K562 (cell line): ENCODE measurements at regions not wholly inside any gene's neighbourhood (a gene's known extent, or its start where the extent isn't known, plus 50 kb on each side); places are given as distances from the start of the nearest gene placed in this dataset.

ENCODE experiments used
- ATAC-seq: fragments of 200-7000 bp; cut with Tn5 transposase; 3 replicates; pipeline ENCODE4 v1.9.1; 2020; ENCODE audit warnings: moderate library complexity
- BruUV-seq: library from RNA; stranded (reverse); fragments of 400-500 nt; replicated peaks from 2 replicates; lab custom pipeline; 2021; lab: Mats Ljungman, UMichigan
- CTCF ChIA-PET: fragments of 300-600 bp; formaldehyde crosslinking; extraction: SDS; loops from one replicate; lab custom pipeline; 2021; ENCODE audit warnings: low intra/inter-chr PET ratio; lab: Yijun Ruan, JAX
- POLR2A ChIA-PET: fragments of 300-600, 350-650 bp; sonication (Branson Sonifier 250); formaldehyde crosslinking; extraction: SDS; loops from one replicate; lab custom pipeline; 2021; ENCODE audit warnings: antibody characterized with exemption, inconsistent platforms; lab: Yijun Ruan, JAX
- DNase-seq, 4 experiments: peaks; one replicate each; pipeline versions ENCODE4 v3.0.0 to v3.0.0-alpha.2; 2011 to 2018; ENCODE audit warnings: low spot score in 3 of 4, mixed read lengths in 3 of 4; ENCODE audit errors: extremely low read depth in 1 of 4
- FAIRE-seq: peaks from 2 replicates; lab custom pipeline; 2011; peaks lifted over from hg19 to GRCh38; lab: Jason Lieb, UNC
- H2AFZ ChIP-seq: 2 replicates; pipeline ENCODE4 v1.6.0; 2011; ENCODE audit warnings: low read depth, low read length, control low read depth, inconsistent platforms
- H3K27ac ChIP-seq: fragments of 200-600 bp; 3 replicates; pipeline ENCODE4 v1.8.0; 2011; ENCODE audit warnings: low read depth, mild to moderate bottlenecking, control low read depth, inconsistent platforms, low read length, moderate library complexity, mixed read lengths; ENCODE audit errors: extremely low read depth
- H3K27me3 ChIP-seq, 2 experiments: fragments of 300-600 bp in 1 of 2; 2 replicates in 1 of 2; 3 replicates in 1 of 2; pipeline versions ENCODE4 v1.6.0 to v1.8.0; 2011; ENCODE audit warnings: inconsistent platforms in 2 of 2, low read length in 2 of 2, mild to moderate bottlenecking in 1 of 2, mixed read lengths in 1 of 2, moderate library complexity in 1 of 2; ENCODE audit not compliant: control insufficient read depth in 2 of 2, insufficient read depth in 2 of 2
- H3K36me3 ChIP-seq: fragments of 300-600 bp; 3 replicates; pipeline ENCODE4 v1.8.0; 2011; ENCODE audit warnings: mild to moderate bottlenecking, low read length, inconsistent platforms; ENCODE audit not compliant: control insufficient read depth, insufficient read depth
- H3K4me1 ChIP-seq, 2 experiments: fragments of 200-600 bp in 1 of 2; replicated peaks in 1 of 2; 2 replicates in 1 of 2; 3 replicates in 1 of 2; pipeline versions ENCODE4 v1.5.1 to v1.8.0; 2011; ENCODE audit warnings: inconsistent platforms in 2 of 2, low read length in 2 of 2, mild to moderate bottlenecking in 1 of 2, mixed read lengths in 1 of 2, moderate library complexity in 1 of 2; ENCODE audit not compliant: control insufficient read depth in 2 of 2, insufficient read depth in 2 of 2
- H3K4me2 ChIP-seq: 2 replicates; pipeline ENCODE4 v1.6.1; 2011; ENCODE audit warnings: low read length, control low read depth, inconsistent platforms, mixed read lengths; ENCODE audit not compliant: insufficient read depth
- H3K4me3 ChIP-seq: fragments of 200-600 bp; sonication (generic), shearing (Covaris generic); 2 replicates; pipeline ENCODE4 v1.5.1; 2016; ENCODE audit warnings: control low read depth, inconsistent platforms
- H3K79me2 ChIP-seq: fragments of 200-600 bp; 3 replicates; pipeline ENCODE4 v1.8.0; 2011; ENCODE audit warnings: low read length, inconsistent platforms; ENCODE audit not compliant: control insufficient read depth, insufficient read depth
- H3K9ac ChIP-seq, 2 experiments: 2 replicates each; pipeline versions ENCODE4 v1.6.0 to v1.6.1; 2011; ENCODE audit warnings: low read depth in 2 of 2, low read length in 2 of 2, control low read depth in 1 of 2, inconsistent platforms in 1 of 2, mild to moderate bottlenecking in 1 of 2, mixed read lengths in 1 of 2; ENCODE audit not compliant: insufficient read depth in 1 of 2
- H3K9me1 ChIP-seq: one replicate; pipeline ENCODE4 v1.6.0; 2011; ENCODE audit warnings: inconsistent platforms, mild to moderate bottlenecking, low read length, moderate library complexity; ENCODE audit not compliant: control insufficient read depth, insufficient read depth
- H3K9me3 ChIP-seq: replicated peaks from 2 replicates; pipeline ENCODE4 v1.5.1; 2011; ENCODE audit warnings: low read depth, low read length, inconsistent platforms; ENCODE audit not compliant: control insufficient read depth, insufficient read depth
- H4K20me1 ChIP-seq: replicated peaks from 2 replicates; pipeline ENCODE4 v1.6.1; 2011; ENCODE audit warnings: low read length, inconsistent platforms, mixed read lengths; ENCODE audit not compliant: control insufficient read depth, insufficient read depth
- ATF3 ChIP-seq, 2 experiments: fragments of 450-650 bp in 1 of 2; sonication (generic) in 1 of 2; formaldehyde crosslinking in 1 of 2; IDR thresholded peaks in 1 of 2; conservative IDR thresholded peaks in 1 of 2; 2 replicates each; pipeline versions ENCODE4 v1.6.1 to v1.8.1; 2016 to 2023; ENCODE audit warnings: mild to moderate bottlenecking in 2 of 2, moderate library complexity in 2 of 2, inconsistent platforms in 1 of 2, missing genetic modification reagents in 1 of 2
- ATF6 ChIP-seq: sonication (generic); formaldehyde crosslinking; IDR thresholded peaks from 2 replicates; pipeline ENCODE4 v1.4.0; 2020; ENCODE audit warnings: mild to moderate bottlenecking, missing genetic modification reagents
- BRCA1 ChIP-seq, 2 experiments: fragments of 450-650 bp in 1 of 2; sonication (generic) in 1 of 2; formaldehyde crosslinking in 1 of 2; IDR thresholded peaks; 2 replicates each; pipeline versions ENCODE4 v1.5.0 to v1.6.1; 2017 to 2020; ENCODE audit warnings: mild to moderate bottlenecking in 1 of 2, missing genetic modification reagents in 1 of 2
- BRD4 ChIP-seq: fragments of 200-600 bp; sonication (generic); IDR thresholded peaks from 2 replicates; pipeline ENCODE4 v1.6.1; 2017; ENCODE audit warnings: inconsistent platforms
- DACH1 ChIP-seq: fragments of 450-650 bp; IDR thresholded peaks from 2 replicates; pipeline ENCODE4 v1.6.1; 2018; ENCODE audit not compliant: partially characterized antibody
- FOXJ2 ChIP-seq: fragments of 200-800 bp; sonication (Bioruptor generic); IDR thresholded peaks from 2 replicates; pipeline ENCODE4 v1.6.1; 2016; ENCODE audit warnings: missing genetic modification characterization, missing compliant biosample characterization
- GTF2B ChIP-seq: IDR thresholded peaks from 2 replicates; pipeline ENCODE4 v1.6.1; 2011; ENCODE audit not compliant: insufficient read length; ENCODE audit errors: extremely low read depth
- KDM2B ChIP-seq: fragments of 250-450 bp; sonication (Bioruptor Pico); IDR thresholded peaks from 2 replicates; pipeline ENCODE4 v1.8.0; 2021; ENCODE audit warnings: mild to moderate bottlenecking, moderate library complexity
- LCOR ChIP-seq: sonication (generic); formaldehyde crosslinking; IDR thresholded peaks from 2 replicates; pipeline ENCODE4 v1.8.0; 2022; ENCODE audit warnings: mild to moderate bottlenecking, missing genetic modification reagents
- MTF1 ChIP-seq: fragments of 250-450 bp; sonication (Bioruptor Pico); IDR thresholded peaks from 2 replicates; pipeline ENCODE4 v1.9.0; 2021; ENCODE audit warnings: moderate library complexity, mild to moderate bottlenecking, inconsistent platforms, borderline replicate concordance
- NUFIP1 ChIP-seq: fragments of 450-650 bp; IDR thresholded peaks from 2 replicates; pipeline ENCODE4 v1.6.1; 2018; ENCODE audit not compliant: partially characterized antibody
- PTTG1 ChIP-seq: fragments of 450-650 bp; IDR thresholded peaks from 2 replicates; pipeline ENCODE4 v1.6.1; 2016; ENCODE audit warnings: low read depth, mild to moderate bottlenecking, missing genetic modification characterization, missing compliant biosample characterization
- SMAD2 ChIP-seq: fragments of 150-350 bp; IDR thresholded peaks from 2 replicates; pipeline ENCODE4 v1.6.1; 2014; ENCODE audit warnings: low read depth, mild to moderate bottlenecking, low read length
- ZFP36 ChIP-seq: fragments of 150-350 bp; IDR thresholded peaks from 2 replicates; pipeline ENCODE4 v1.6.1; 2018; ENCODE audit warnings: low read length, low read depth; ENCODE audit not compliant: partially characterized antibody
- ZNF23 ChIP-seq: fragments of 250-450 bp; sonication (Bioruptor Pico); IDR thresholded peaks from 2 replicates; pipeline ENCODE4 v1.4.0; 2020; ENCODE audit warnings: mild to moderate bottlenecking
- ZNF277 ChIP-seq: fragments of 250-450 bp; sonication (Bioruptor Pico); IDR thresholded peaks from 2 replicates; pipeline ENCODE4 v1.8.0; 2022; ENCODE audit warnings: inconsistent platforms, mild to moderate bottlenecking, moderate library complexity, borderline replicate concordance
- ZNF282 ChIP-seq: sonication (generic); formaldehyde crosslinking; IDR thresholded peaks from 2 replicates; pipeline ENCODE4 v1.8.1; 2023; ENCODE audit warnings: missing genetic modification reagents
- ZNF707 ChIP-seq: fragments of 250-450 bp; sonication (Bioruptor Pico); conservative IDR thresholded peaks from 2 replicates; pipeline ENCODE4 v1.8.0; 2022; ENCODE audit warnings: inconsistent platforms, mild to moderate bottlenecking, moderate library complexity
- WGBS: fragments of 100-300 bp; shearing (Covaris generic); methylation state at CpG from one replicate; pipeline ENCODE4 v1.1.6; 2016; ENCODE audit warnings: low coverage, mixed read lengths; ENCODE audit not compliant: insufficient coverage; ENCODE audit errors: missing lambda C conversion rate; 5-methylcytosine and 5-hydroxymethylcytosine counted together
- in situ Hi-C: fragments of 300-500 bp; cut with MboI; formaldehyde crosslinking; loops from 4 replicates; pipeline ENCODE4 v1.15.0; 2018; ENCODE audit warnings: inconsistent platforms, mixed read lengths
- intact Hi-C: fragments of 100-400 bp; cut with micrococcal nuclease; formaldehyde crosslinking; loops from 2 replicates; pipeline ENCODE4 v1.14.2; 2022

DNA sequence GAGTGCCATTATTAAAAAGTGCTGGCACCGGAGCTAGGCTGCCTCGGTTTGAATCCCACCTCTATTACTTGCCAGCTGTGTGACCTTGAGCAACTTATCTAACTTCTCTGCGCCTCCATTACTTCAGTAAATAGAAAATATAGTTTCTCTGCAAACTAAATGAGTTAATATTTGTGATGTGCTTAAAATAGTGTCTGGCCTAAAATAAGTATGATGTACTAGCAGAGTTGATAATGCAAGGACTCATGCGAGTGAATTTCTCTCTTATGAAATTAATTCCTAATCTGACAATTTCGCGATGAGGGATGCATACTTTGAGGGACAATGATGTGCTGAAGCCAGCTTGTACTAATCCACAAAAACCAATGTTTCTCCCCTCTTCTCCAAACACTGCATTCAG lies 180.8 kb upstream of the NTF3 start:
- Histone ChIP-seq H3K27ac (no peak overlapping the region), H3K4me3 (no peak overlapping the region), H3K4me1 (no peaks in the 10 kb centered on the region), H3K36me3 (no peaks in the 10 kb centered on the region)
- ChIA-PET CTCF (no interaction called here), POLR2A (interaction anchor here (0.6 kb wide), 1 partner anchor 191 kb away, joined by 3 read pairs; no protein-coding TSS in a partner anchor)
- in situ Hi-C loops (no loop called here), intact Hi-C loops (no loop called here)
- WGBS: 3% methylated on average over 6 of the region's 6 CpGs
- no peak for TF ChIP-seq ATF6 (CRISPR knock-in tag)
- no peak for TF ChIP-seq PTTG1
- no peak for TF ChIP-seq ATF3 (IDR thresholded peaks at IDR 0.05)
- no peak for TF ChIP-seq ATF3 (CRISPR knock-in tag; conservative IDR thresholded peaks at IDR 0.05)
- no peak for TF ChIP-seq ZNF282 (CRISPR knock-in tag)
- TF ChIP-seq BRD4: no peak
- TF ChIP-seq BRCA1 (IDR thresholded peaks at IDR 0.05): no peak
- no peak for TF ChIP-seq BRCA1 (CRISPR knock-in tag; IDR thresholded peaks at IDR 0.05)
- TF ChIP-seq DACH1: no peak
- TF ChIP-seq KDM2B: no peak
- TF ChIP-seq ZFP36: no peak
- TF ChIP-seq NUFIP1: no peak
- no peak for TF ChIP-seq ZNF277 (CRISPR knock-in tag)
- TF ChIP-seq GTF2B: no peak
- no peak for TF ChIP-seq ZNF23 (CRISPR knock-in tag)
- no peak for TF ChIP-seq SMAD2
- no peak for TF ChIP-seq MTF1 (CRISPR knock-in tag)
- no peak for TF ChIP-seq FOXJ2 (tag)
- no peak for TF ChIP-seq ZNF707 (CRISPR knock-in tag)
- TF ChIP-seq LCOR (CRISPR knock-in tag): no peak
- TF ChIP-seq, all 486 proteins: peak for 0
- no peak for FAIRE-seq
- ATAC-seq: no peak
- BruUV-seq: no TSS peak
- no peaks in the 10 kb centered on the region for H3K9me1 ChIP-seq
- no peak overlapping the region for H3K9ac ChIP-seq
- H4K20me1 ChIP-seq: no peaks in the 10 kb centered on the region
- no peaks in the 10 kb centered on the region for H3K9me3 ChIP-seq
- H3K79me2 ChIP-seq: no peaks in the 10 kb centered on the region
- H3K4me2 ChIP-seq: no peak overlapping the region
- H2AFZ ChIP-seq: no peak overlapping the region
- no peaks in the 10 kb centered on the region for H3K27me3 ChIP-seq
- DNase-seq: no peak
